ENCODE measurements at regions not wholly inside any gene's neighbourhood (a gene's known extent, or its start where the extent isn't known, plus 50 kb on each side); places are given as distances from the start of the nearest gene placed in this dataset.
A peak's percentile ranks its signal among the peaks of the same experiment; 100 is the strongest.

GRCh38 chr9:91103931-91104330 lies 257.8 kb downstream of the AUH start:
- Mint-ChIP-seq H3K4me1 (ENCODE audit: low read depth) (peaks cover 56% of the 10 kb centered on the region), H3K27ac (no peak overlapping the region), H3K9me3 (peaks cover 2% of the 10 kb centered on the region), H3K36me3 (ENCODE audit: low read depth) (peaks cover 58% of the 10 kb centered on the region), H3K4me3 (no peak overlapping the region), H3K27me3 (ENCODE audit: low read depth) (no peaks in the 10 kb centered on the region)
- DNase-seq (ENCODE audit: low spot score) = no peak

- peaks cover 49% of the 10 kb centered on the region for H3K4me1 Mint-ChIP-seq (ENCODE audit: low read depth)
- DNase-seq (ENCODE audit: low spot score) = no peak
- no peak overlapping the region for H3K4me3 Mint-ChIP-seq
- H3K27ac Mint-ChIP-seq = no peak overlapping the region
- no peaks in the 10 kb centered on the region for H3K27me3 Mint-ChIP-seq (ENCODE audit: low read depth)
- peaks cover 82% of the 10 kb centered on the region for H3K36me3 Mint-ChIP-seq (ENCODE audit: low read depth)
- peaks cover 26% of the 10 kb centered on the region for H3K9me3 Mint-ChIP-seq
Measured at GRCh38 chr9:91106415-91107081, 255.2 kb downstream of the AUH start.

- no peaks in the 10 kb centered on the region for H3K27me3 Mint-ChIP-seq (ENCODE audit: low read depth)
- DNase-seq (ENCODE audit: low spot score) = no peak
- H3K4me1 Mint-ChIP-seq (ENCODE audit: low read depth) = peaks cover 50% of the 10 kb centered on the region
- H3K9me3 Mint-ChIP-seq = peaks cover 30% of the 10 kb centered on the region
- peaks cover 78% of the 10 kb centered on the region for H3K36me3 Mint-ChIP-seq (ENCODE audit: low read depth)
- H3K27ac Mint-ChIP-seq = no peak overlapping the region
- H3K4me3 Mint-ChIP-seq = no peak overlapping the region
Measured at GRCh38 chr9:91111226-91111625, 250.5 kb downstream of the AUH start.

GRCh38 chr9:91111876-91112275 lies 249.8 kb downstream of the AUH start:
- DNase-seq (ENCODE audit: low spot score) = no peak
- no peak overlapping the region for H3K4me3 Mint-ChIP-seq
- H3K36me3 Mint-ChIP-seq (ENCODE audit: low read depth) = peaks cover 79% of the 10 kb centered on the region
- peaks cover 52% of the 10 kb centered on the region for H3K4me1 Mint-ChIP-seq (ENCODE audit: low read depth)
- H3K9me3 Mint-ChIP-seq = peaks cover 30% of the 10 kb centered on the region
- no peak overlapping the region for H3K27ac Mint-ChIP-seq
- H3K27me3 Mint-ChIP-seq (ENCODE audit: low read depth) = no peaks in the 10 kb centered on the region

- H3K9me3 Mint-ChIP-seq = peaks cover 30% of the 10 kb centered on the region
- peaks cover 52% of the 10 kb centered on the region for H3K4me1 Mint-ChIP-seq (ENCODE audit: low read depth)
- no peaks in the 10 kb centered on the region for H3K27me3 Mint-ChIP-seq (ENCODE audit: low read depth)
- no peak for DNase-seq (ENCODE audit: low spot score)
- peak overlapping the region; percentile 33 for H3K27ac Mint-ChIP-seq
- H3K4me3 Mint-ChIP-seq = peak overlapping the region; percentile 38
- H3K36me3 Mint-ChIP-seq (ENCODE audit: low read depth) = peaks cover 75% of the 10 kb centered on the region
Measured at GRCh38 chr9:91113016-91113415, 248.7 kb downstream of the AUH start.

GRCh38 chr9:91114450-91114849 lies 247.3 kb downstream of the AUH start:
- H3K4me1 Mint-ChIP-seq (ENCODE audit: low read depth) = peaks cover 49% of the 10 kb centered on the region
- H3K27me3 Mint-ChIP-seq (ENCODE audit: low read depth) = no peaks in the 10 kb centered on the region
- peaks cover 23% of the 10 kb centered on the region for H3K9me3 Mint-ChIP-seq
- no peak overlapping the region for H3K4me3 Mint-ChIP-seq
- H3K27ac Mint-ChIP-seq = no peak overlapping the region
- no peak for DNase-seq (ENCODE audit: low spot score)
- peaks cover 74% of the 10 kb centered on the region for H3K36me3 Mint-ChIP-seq (ENCODE audit: low read depth)

GRCh38 chr9:91116211-91116610 lies 245.5 kb downstream of the AUH start:
- Mint-ChIP-seq H3K36me3 (ENCODE audit: low read depth) (peaks cover 61% of the 10 kb centered on the region), H3K4me3 (no peak overlapping the region), H3K9me3 (peaks cover 5% of the 10 kb centered on the region), H3K27ac (no peak overlapping the region), H3K27me3 (ENCODE audit: low read depth) (no peaks in the 10 kb centered on the region), H3K4me1 (ENCODE audit: low read depth) (peaks cover 40% of the 10 kb centered on the region)
- no peak for DNase-seq (ENCODE audit: low spot score)

GRCh38 chr9:91116711-91117110 lies 245.0 kb downstream of the AUH start:
- Mint-ChIP-seq H3K4me1 (ENCODE audit: low read depth) (peaks cover 36% of the 10 kb centered on the region), H3K27me3 (ENCODE audit: low read depth) (no peaks in the 10 kb centered on the region), H3K27ac (no peak overlapping the region), H3K9me3 (peaks cover 4% of the 10 kb centered on the region), H3K36me3 (ENCODE audit: low read depth) (peaks cover 56% of the 10 kb centered on the region), H3K4me3 (no peak overlapping the region)
- DNase-seq (ENCODE audit: low spot score) = no peak

- Mint-ChIP-seq H3K4me3 (no peak overlapping the region), H3K27ac (no peak overlapping the region)
Measured at GRCh38 chr9:91117474-91117891, 244.2 kb downstream of the AUH start.

GRCh38 chr9:91117959-91118703 lies 243.6 kb downstream of the AUH start:
- Mint-ChIP-seq H3K4me3 (no peak overlapping the region), H3K4me1 (ENCODE audit: low read depth) (peaks cover 31% of the 10 kb centered on the region), H3K36me3 (ENCODE audit: low read depth) (peaks cover 54% of the 10 kb centered on the region), H3K27me3 (ENCODE audit: low read depth) (no peaks in the 10 kb centered on the region), H3K9me3 (peaks cover 15% of the 10 kb centered on the region), H3K27ac (peak overlapping the region; percentile 53)
- no peak for DNase-seq (ENCODE audit: low spot score)

More at GRCh38 chr9:91117474-91117891, 244.2 kb downstream of the AUH start:
- Mint-ChIP-seq H3K36me3 (ENCODE audit: low read depth) (peaks cover 55% of the 10 kb centered on the region), H3K9me3 (peaks cover 8% of the 10 kb centered on the region), H3K27me3 (ENCODE audit: low read depth) (no peaks in the 10 kb centered on the region), H3K4me1 (ENCODE audit: low read depth) (peaks cover 35% of the 10 kb centered on the region)
- no peak for DNase-seq (ENCODE audit: low spot score)

GRCh38 chr9:91118704-91119025 lies 243.1 kb downstream of the AUH start:
- H3K36me3 Mint-ChIP-seq (ENCODE audit: low read depth) = peaks cover 54% of the 10 kb centered on the region

GRCh38 chr9:91119142-91119541 lies 242.6 kb downstream of the AUH start:
- Mint-ChIP-seq H3K27me3 (ENCODE audit: low read depth) (no peaks in the 10 kb centered on the region), H3K27ac (peak overlapping the region; percentile 6)

More at GRCh38 chr9:91118704-91119025, 243.1 kb downstream of the AUH start:
- H3K9me3 Mint-ChIP-seq = peaks cover 19% of the 10 kb centered on the region
- no peaks in the 10 kb centered on the region for H3K27me3 Mint-ChIP-seq (ENCODE audit: low read depth)
- no peak overlapping the region for H3K4me3 Mint-ChIP-seq
- DNase-seq (ENCODE audit: low spot score) = no peak
- H3K27ac Mint-ChIP-seq = peak overlapping the region; percentile 53
- H3K4me1 Mint-ChIP-seq (ENCODE audit: low read depth) = peaks cover 25% of the 10 kb centered on the region

GRCh38 chr9:91119679-91120078 lies 242.0 kb downstream of the AUH start:
- Mint-ChIP-seq H3K9me3 (peaks cover 29% of the 10 kb centered on the region), H3K4me3 (no peak overlapping the region), H3K36me3 (ENCODE audit: low read depth) (peaks cover 59% of the 10 kb centered on the region), H3K27ac (no peak overlapping the region), H3K4me1 (ENCODE audit: low read depth) (peaks cover 25% of the 10 kb centered on the region), H3K27me3 (ENCODE audit: low read depth) (no peaks in the 10 kb centered on the region)
- no peak for DNase-seq (ENCODE audit: low spot score)

More at GRCh38 chr9:91119142-91119541, 242.6 kb downstream of the AUH start:
- Mint-ChIP-seq H3K9me3 (peaks cover 23% of the 10 kb centered on the region), H3K4me3 (no peak overlapping the region), H3K4me1 (ENCODE audit: low read depth) (peaks cover 25% of the 10 kb centered on the region), H3K36me3 (ENCODE audit: low read depth) (peaks cover 57% of the 10 kb centered on the region)
- no peak for DNase-seq (ENCODE audit: low spot score)

GRCh38 chr9:91120200-91120599 lies 241.5 kb downstream of the AUH start:
- Mint-ChIP-seq H3K9me3 (peaks cover 34% of the 10 kb centered on the region), H3K4me3 (no peak overlapping the region), H3K4me1 (ENCODE audit: low read depth) (peaks cover 25% of the 10 kb centered on the region), H3K27me3 (ENCODE audit: low read depth) (no peaks in the 10 kb centered on the region), H3K36me3 (ENCODE audit: low read depth) (peaks cover 62% of the 10 kb centered on the region), H3K27ac (no peak overlapping the region)
- DNase-seq (ENCODE audit: low spot score) = no peak

All from T-helper 2 cell treated with Interferon-gamma antibody and Interleukin-4, amounts not matched to agents 5 μg/mL and 100 μg/mL, for 36 hours (primary cell).